ENCODE measurements at regions not wholly inside any gene's neighbourhood (a gene's known extent, or its start where the extent isn't known, plus 50 kb on each side); places are given as distances from the start of the nearest gene placed in this dataset.

GRCh38 chr1:87880764-87881163 lies 552.1 kb downstream of the LMO4 start:
- ATAC-seq, result no peak
- Mint-ChIP-seq H3K4me1 (peaks cover 5% of the 10 kb centered on the region), H3K27me3 (no peaks in the 10 kb centered on the region), H3K9me3 (peaks cover 6% of the 10 kb centered on the region), H3K4me3 (no peak overlapping the region), H3K27ac (no peak overlapping the region), H3K36me3 (no peaks in the 10 kb centered on the region)

- ATAC-seq, result no peak
- Mint-ChIP-seq H3K4me3 (no peak overlapping the region), H3K36me3 (no peaks in the 10 kb centered on the region), H3K9me3 (peaks cover 6% of the 10 kb centered on the region), H3K27ac (no peak overlapping the region), H3K4me1 (peaks cover 5% of the 10 kb centered on the region), H3K27me3 (no peaks in the 10 kb centered on the region)
Observed at GRCh38 chr1:87883906-87884305, 555.2 kb downstream of the LMO4 start.

GRCh38 chr1:87884581-87884980 lies 555.9 kb downstream of the LMO4 start:
- ATAC-seq, result no peak
- Mint-ChIP-seq H3K27me3 (no peaks in the 10 kb centered on the region), H3K4me3 (no peak overlapping the region), H3K36me3 (no peaks in the 10 kb centered on the region), H3K9me3 (peaks cover 6% of the 10 kb centered on the region), H3K27ac (no peak overlapping the region), H3K4me1 (peaks cover 5% of the 10 kb centered on the region)

GRCh38 chr1:87885278-87886025 lies 556.8 kb downstream of the LMO4 start:
- Mint-ChIP-seq H3K27me3 (no peaks in the 10 kb centered on the region), H3K27ac (no peak overlapping the region), H3K4me3 (no peak overlapping the region), H3K9me3 (peaks cover 2% of the 10 kb centered on the region), H3K36me3 (no peaks in the 10 kb centered on the region), H3K4me1 (peaks cover 5% of the 10 kb centered on the region)
- no peak for ATAC-seq

- Mint-ChIP-seq H3K27ac (no peak overlapping the region), H3K9me3 (no peaks in the 10 kb centered on the region), H3K4me3 (no peak overlapping the region)
Observed at GRCh38 chr1:87887100-87887499, 558.4 kb downstream of the LMO4 start.

GRCh38 chr1:87888446-87888845 lies 559.8 kb downstream of the LMO4 start:
- no peak for ATAC-seq
- H3K27me3 Mint-ChIP-seq, result no peaks in the 10 kb centered on the region
- peaks cover 14% of the 10 kb centered on the region for H3K4me1 Mint-ChIP-seq
- no peaks in the 10 kb centered on the region for H3K36me3 Mint-ChIP-seq
- no peak overlapping the region for H3K4me3 Mint-ChIP-seq
- no peaks in the 10 kb centered on the region for H3K9me3 Mint-ChIP-seq
- H3K27ac Mint-ChIP-seq, result no peak overlapping the region

More at GRCh38 chr1:87887100-87887499, 558.4 kb downstream of the LMO4 start:
- Mint-ChIP-seq H3K36me3 (no peaks in the 10 kb centered on the region), H3K27me3 (no peaks in the 10 kb centered on the region), H3K4me1 (peaks cover 7% of the 10 kb centered on the region)
- ATAC-seq, result no peak

- H3K27ac Mint-ChIP-seq, result peak overlapping the region; percentile 51
- peak; percentile 75 for ATAC-seq
Observed at GRCh38 chr1:87894062-87894461, 565.4 kb downstream of the LMO4 start.

GRCh38 chr1:87897481-87897880 lies 568.8 kb downstream of the LMO4 start:
- no peaks in the 10 kb centered on the region for H3K27me3 Mint-ChIP-seq
- no peaks in the 10 kb centered on the region for H3K36me3 Mint-ChIP-seq
- no peak overlapping the region for H3K27ac Mint-ChIP-seq
- H3K9me3 Mint-ChIP-seq, result no peaks in the 10 kb centered on the region
- H3K4me1 Mint-ChIP-seq, result peaks cover 23% of the 10 kb centered on the region
- H3K4me3 Mint-ChIP-seq, result no peak overlapping the region
- ATAC-seq, result no peak

More at GRCh38 chr1:87894062-87894461, 565.4 kb downstream of the LMO4 start:
- Mint-ChIP-seq H3K27me3 (no peaks in the 10 kb centered on the region), H3K4me3 (no peak overlapping the region), H3K9me3 (no peaks in the 10 kb centered on the region), H3K36me3 (no peaks in the 10 kb centered on the region), H3K4me1 (peaks cover 29% of the 10 kb centered on the region)

- H3K36me3 Mint-ChIP-seq, result no peaks in the 10 kb centered on the region
- H3K27ac Mint-ChIP-seq, result no peak overlapping the region
- no peaks in the 10 kb centered on the region for H3K9me3 Mint-ChIP-seq
- H3K4me3 Mint-ChIP-seq, result no peak overlapping the region
- H3K4me1 Mint-ChIP-seq, result peaks cover 25% of the 10 kb centered on the region
- no peaks in the 10 kb centered on the region for H3K27me3 Mint-ChIP-seq
- ATAC-seq, result no peak
Observed at GRCh38 chr1:87898431-87898830, 569.8 kb downstream of the LMO4 start.

GRCh38 chr1:87899017-87899416 lies 570.3 kb downstream of the LMO4 start:
- Mint-ChIP-seq H3K9me3 (no peaks in the 10 kb centered on the region), H3K27me3 (no peaks in the 10 kb centered on the region), H3K4me3 (no peak overlapping the region), H3K36me3 (no peaks in the 10 kb centered on the region), H3K27ac (no peak overlapping the region), H3K4me1 (peaks cover 23% of the 10 kb centered on the region)
- no peak for ATAC-seq

GRCh38 chr1:87899746-87900145 lies 571.1 kb downstream of the LMO4 start:
- Mint-ChIP-seq H3K4me1 (peaks cover 18% of the 10 kb centered on the region), H3K27me3 (no peaks in the 10 kb centered on the region), H3K9me3 (no peaks in the 10 kb centered on the region), H3K36me3 (no peaks in the 10 kb centered on the region), H3K27ac (no peak overlapping the region), H3K4me3 (no peak overlapping the region)
- ATAC-seq, result no peak

- Mint-ChIP-seq H3K4me1 (peaks cover 14% of the 10 kb centered on the region), H3K4me3 (no peak overlapping the region), H3K9me3 (no peaks in the 10 kb centered on the region), H3K27me3 (no peaks in the 10 kb centered on the region), H3K27ac (peak overlapping the region; percentile 89), H3K36me3 (no peaks in the 10 kb centered on the region)
- ATAC-seq, result peak; percentile 83
Observed at GRCh38 chr1:87902830-87903229, 574.1 kb downstream of the LMO4 start.

GRCh38 chr1:87903242-87903641 lies 574.6 kb downstream of the LMO4 start:
- H3K4me1 Mint-ChIP-seq, result peaks cover 14% of the 10 kb centered on the region
- peak overlapping the region; percentile 89 for H3K27ac Mint-ChIP-seq
- no peak overlapping the region for H3K4me3 Mint-ChIP-seq
- no peaks in the 10 kb centered on the region for H3K27me3 Mint-ChIP-seq
- no peaks in the 10 kb centered on the region for H3K9me3 Mint-ChIP-seq
- H3K36me3 Mint-ChIP-seq, result no peaks in the 10 kb centered on the region
- no peak for ATAC-seq

GRCh38 chr1:87904651-87905050 lies 576.0 kb downstream of the LMO4 start:
- Mint-ChIP-seq H3K36me3 (no peaks in the 10 kb centered on the region), H3K4me3 (no peak overlapping the region), H3K27ac (no peak overlapping the region), H3K27me3 (no peaks in the 10 kb centered on the region), H3K4me1 (peaks cover 14% of the 10 kb centered on the region), H3K9me3 (no peaks in the 10 kb centered on the region)
- no peak for ATAC-seq

- no peaks in the 10 kb centered on the region for H3K9me3 Mint-ChIP-seq
- ATAC-seq, result no peak
- no peaks in the 10 kb centered on the region for H3K27me3 Mint-ChIP-seq
- no peak overlapping the region for H3K27ac Mint-ChIP-seq
- H3K4me3 Mint-ChIP-seq, result no peak overlapping the region
- H3K36me3 Mint-ChIP-seq, result no peaks in the 10 kb centered on the region
- H3K4me1 Mint-ChIP-seq, result peaks cover 14% of the 10 kb centered on the region
Observed at GRCh38 chr1:87905651-87906050, 577.0 kb downstream of the LMO4 start.

GRCh38 chr1:87906078-87906477 lies 577.4 kb downstream of the LMO4 start:
- Mint-ChIP-seq H3K4me1 (peaks cover 14% of the 10 kb centered on the region), H3K36me3 (no peaks in the 10 kb centered on the region), H3K9me3 (no peaks in the 10 kb centered on the region), H3K4me3 (no peak overlapping the region), H3K27ac (no peak overlapping the region), H3K27me3 (no peaks in the 10 kb centered on the region)
- ATAC-seq, result no peak
